SK-N-SH (cell line): ENCODE measurements at regions not wholly inside any gene's neighbourhood (a gene's known extent, or its start where the extent isn't known, plus 50 kb on each side); places are given as distances from the start of the nearest gene placed in this dataset.

Source experiments
- CTCF ChIA-PET: fragments of 300-600, 350-600 bp; formaldehyde crosslinking; extraction: SDS; loops from one replicate; lab custom pipeline; 2021; lab: Yijun Ruan, JAX
- POLR2A ChIA-PET: fragments of 350-600 bp; sonication (Branson Sonifier 250); formaldehyde crosslinking; extraction: SDS; loops from one replicate; lab custom pipeline; 2020; ENCODE audit warnings: antibody characterized with exemption, inconsistent platforms; lab: Yijun Ruan, JAX
- DNase-seq: peaks from one replicate; pipeline ENCODE4 v3.0.0; 2012
- H2AFZ ChIP-seq: fragments of 200-600 bp; sonication (generic); 2 replicates; pipeline ENCODE4 v1.8.1; 2016; ENCODE audit warnings: antibody characterized with exemption, mild to moderate bottlenecking, low read depth
- H3F3A ChIP-seq: fragments of 200-600 bp; sonication (generic); replicated peaks from 2 replicates; pipeline ENCODE3; 2016; ENCODE audit warnings: antibody characterized with exemption, mild to moderate bottlenecking; ENCODE audit not compliant: insufficient read depth
- H3K27ac ChIP-seq, 2 experiments: fragments of 200-500 bp in 1 of 2; fragments of 200-600 bp in 1 of 2; sonication (Bioruptor generic) in 1 of 2; sonication (generic), shearing (Covaris generic) in 1 of 2; 2 replicates each; pipeline versions ENCODE4 v1.5.1 to v1.6.1; 2014 to 2016; ENCODE audit warnings: low read depth in 2 of 2, inconsistent platforms in 1 of 2, low read length in 1 of 2, mild to moderate bottlenecking in 1 of 2, mixed read lengths in 1 of 2
- H3K27me3 ChIP-seq: fragments of 200-600 bp; sonication (generic), shearing (Covaris generic); 2 replicates; pipeline ENCODE4 v1.6.1; 2016; ENCODE audit warnings: mixed run types; ENCODE audit not compliant: insufficient read depth
- H3K36me3 ChIP-seq, 2 experiments: fragments of 200-500 bp in 1 of 2; fragments of 200-600 bp in 1 of 2; sonication (Bioruptor generic) in 1 of 2; sonication (generic) in 1 of 2; replicated peaks in 1 of 2; 2 replicates each; pipeline versions ENCODE3 to v1.5.1; 2014 to 2016; ENCODE audit warnings: low read length in 1 of 2, mild to moderate bottlenecking in 1 of 2; ENCODE audit not compliant: insufficient read depth in 2 of 2, control insufficient read depth in 1 of 2
- H3K4me1 ChIP-seq, 2 experiments: fragments of 200-500 bp in 1 of 2; fragments of 200-600 bp in 1 of 2; sonication (Bioruptor generic) in 1 of 2; sonication (generic), shearing (Covaris generic) in 1 of 2; 2 replicates each; pipeline versions ENCODE4 v1.5.1 to v1.6.1; 2014 to 2016; ENCODE audit warnings: low read depth in 1 of 2, low read length in 1 of 2, mixed run types in 1 of 2; ENCODE audit not compliant: insufficient read depth in 2 of 2, control insufficient read depth in 1 of 2
- H3K4me2 ChIP-seq: fragments of 200-600 bp; sonication (generic), shearing (Covaris generic); 2 replicates; pipeline ENCODE4 v1.6.1; 2017; ENCODE audit warnings: mixed run types
- H3K4me3 ChIP-seq, 2 experiments: fragments of 200-500 bp in 1 of 2; fragments of 200-600 bp in 1 of 2; sonication (Bioruptor generic) in 1 of 2; sonication (generic), shearing (Covaris generic) in 1 of 2; 2 replicates each; pipeline versions ENCODE4 v1.5.1 to v1.8.1; 2014 to 2016; ENCODE audit warnings: low read depth in 2 of 2, inconsistent platforms in 1 of 2, low read length in 1 of 2, mild to moderate bottlenecking in 1 of 2, mixed read lengths in 1 of 2, moderate library complexity in 1 of 2
- H3K79me2 ChIP-seq: fragments of 200-600 bp; sonication (generic); 2 replicates; pipeline ENCODE4 v1.8.1; 2017; ENCODE audit warnings: mild to moderate bottlenecking; ENCODE audit not compliant: insufficient read depth
- H3K9ac ChIP-seq: fragments of 200-600 bp; sonication (generic); 2 replicates; pipeline ENCODE4 v1.6.1; 2017; ENCODE audit warnings: mixed run types
- H3K9me2 ChIP-seq: fragments of 200-600 bp; sonication (generic); 2 replicates; pipeline ENCODE4 v1.6.1; 2017; ENCODE audit warnings: mixed run types
- H3K9me3 ChIP-seq: fragments of 200-600 bp; sonication (generic); 2 replicates; pipeline ENCODE4 v1.6.1; 2017; ENCODE audit warnings: mixed run types, mild to moderate bottlenecking, moderate library complexity
- H4K20me1 ChIP-seq: fragments of 200-600 bp; sonication (generic); 2 replicates; pipeline ENCODE4 v1.6.1; 2017; ENCODE audit warnings: mild to moderate bottlenecking, mixed run types; ENCODE audit not compliant: insufficient read depth
- ELF1 ChIP-seq: IDR thresholded peaks from 2 replicates; pipeline ENCODE4 v1.4.0; 2012
- EP300 ChIP-seq, 2 experiments: IDR thresholded peaks; 2 replicates each; pipeline versions ENCODE4 v1.4.0 to v1.6.1; 2012; ENCODE audit warnings: borderline replicate concordance in 1 of 2, low read depth in 1 of 2, low read length in 1 of 2
- EZH2phosphoT487 ChIP-seq: fragments of 200-600 bp; sonication (generic); IDR thresholded peaks from 2 replicates; pipeline ENCODE4 v1.6.1; 2017; ENCODE audit warnings: low read depth, mixed run types, mild to moderate bottlenecking, antibody characterized with exemption, moderate library complexity, borderline replicate concordance
- FOSL2 ChIP-seq: IDR thresholded peaks from 2 replicates; pipeline ENCODE4 v1.4.0; 2012; ENCODE audit warnings: low read depth, mild to moderate bottlenecking, moderate library complexity, borderline replicate concordance
- FOXJ3 ChIP-seq: sonication (generic); formaldehyde crosslinking; IDR thresholded peaks from 2 replicates; pipeline ENCODE4 v1.5.1; 2020; ENCODE audit warnings: mild to moderate bottlenecking, missing genetic modification reagents
- GABPA ChIP-seq: IDR thresholded peaks from 2 replicates; pipeline ENCODE4 v1.4.0; 2012; ENCODE audit warnings: low read depth, mild to moderate bottlenecking
- JUND ChIP-seq: IDR thresholded peaks from 2 replicates; pipeline ENCODE4 v1.4.0; 2012
- MEF2A ChIP-seq: IDR thresholded peaks from 2 replicates; pipeline ENCODE4 v1.4.0; 2012; ENCODE audit warnings: low read depth, borderline replicate concordance
- MXI1 ChIP-seq: IDR thresholded peaks from 2 replicates; pipeline ENCODE4 v1.6.1; 2012; ENCODE audit warnings: mild to moderate bottlenecking, low read depth, low read length, improper control_type of control experiment
- NFIC ChIP-seq: IDR thresholded peaks from 2 replicates; pipeline ENCODE4 v1.4.0; 2012; ENCODE audit warnings: borderline replicate concordance
- POLR2AphosphoS5 ChIP-seq: IDR thresholded peaks from 2 replicates; pipeline ENCODE4 v1.6.1; 2012; ENCODE audit warnings: low read depth, low read length
- RAD21 ChIP-seq: IDR thresholded peaks from 2 replicates; pipeline ENCODE4 v1.6.1; 2012; ENCODE audit warnings: mild to moderate bottlenecking, low read length
- RCOR1 ChIP-seq: fragments of 150-350 bp; IDR thresholded peaks from 2 replicates; pipeline ENCODE4 v1.6.1; 2017; ENCODE audit warnings: antibody characterized with exemption, low read length
- RFX5 ChIP-seq: IDR thresholded peaks from 2 replicates; pipeline ENCODE4 v1.6.1; 2012; ENCODE audit warnings: mild to moderate bottlenecking, improper control_type of control experiment, low read length
- RXRA ChIP-seq: IDR thresholded peaks from 2 replicates; pipeline ENCODE4 v1.4.0; 2012; ENCODE audit warnings: low read depth, mild to moderate bottlenecking, borderline replicate concordance
- SIN3A ChIP-seq: IDR thresholded peaks from 2 replicates; pipeline ENCODE4 v1.6.1; 2012; ENCODE audit warnings: low read depth, mild to moderate bottlenecking, low read length, moderate library complexity, borderline replicate concordance
- TAF1 ChIP-seq: IDR thresholded peaks from 2 replicates; pipeline ENCODE4 v1.6.1; 2012; ENCODE audit warnings: low read depth, mild to moderate bottlenecking, low read length, moderate library complexity, borderline replicate concordance
- YY1 ChIP-seq: IDR thresholded peaks from 2 replicates; pipeline ENCODE4 v1.4.0; 2012; ENCODE audit warnings: low read depth, mild to moderate bottlenecking
- WGBS: methylation state at CpG from one replicate; pipeline ENCODE4 v1.1.6; 2017; ENCODE audit warnings: low lambda C conversion rate; 5-methylcytosine and 5-hydroxymethylcytosine counted together
- TF ChIP-seq, protein P1 (sequence below): fragments of 200-600 bp; sonication (generic); IDR thresholded peaks from 2 replicates; pipeline ENCODE4 v1.6.1; 2017; ENCODE audit warnings: antibody characterized with exemption, mild to moderate bottlenecking, moderate library complexity
- TF ChIP-seq, protein P2 (sequence below): fragments of 150-350 bp; IDR thresholded peaks from 2 replicates; pipeline ENCODE4 v1.6.1; 2016; ENCODE audit warnings: mild to moderate bottlenecking, low read depth, low read length
- TF ChIP-seq, protein P3 (sequence below): IDR thresholded peaks from 2 replicates; pipeline ENCODE4 v1.6.1; 2012; ENCODE audit warnings: mild to moderate bottlenecking, low read depth, low read length, moderate library complexity

DNA sequence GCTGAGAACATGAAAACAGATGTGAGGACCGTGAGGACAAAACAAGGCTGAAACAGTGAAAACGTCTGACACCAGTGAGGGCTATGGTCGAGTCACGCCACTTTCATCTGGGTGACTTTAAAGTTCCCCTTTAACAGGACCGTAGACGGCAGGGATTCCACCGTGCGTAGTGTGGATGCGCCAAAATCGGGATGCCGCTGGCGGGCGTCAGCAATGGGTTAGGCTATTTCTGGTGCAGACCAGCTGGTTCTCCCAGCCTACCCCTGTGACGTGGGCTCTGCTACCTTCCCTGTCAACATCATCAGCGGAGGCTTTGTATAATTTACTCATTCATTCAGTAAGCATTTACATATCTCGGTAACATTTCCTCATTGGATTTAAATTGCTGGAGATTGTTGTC is 246.6 kb upstream of the AJAP1 start:
- POLR2A ChIA-PET, result no interaction called here
- no peaks in the 10 kb centered on the region for H3K27me3 ChIP-seq
- H3K36me3 ChIP-seq, result no peaks in the 10 kb centered on the region
- no peak overlapping the region for H2AFZ ChIP-seq
- no peaks in the 10 kb centered on the region for H3K9me3 ChIP-seq
- H3K9ac ChIP-seq, result no peak overlapping the region
- no peaks in the 10 kb centered on the region for H3K4me1 ChIP-seq
- no peak overlapping the region for H3K27ac ChIP-seq
- H3K79me2 ChIP-seq, result no peaks in the 10 kb centered on the region
- DNase-seq, result no peak
- no peak overlapping the region for H3K4me2 ChIP-seq
- no peaks in the 10 kb centered on the region for H3F3A ChIP-seq
- no peak overlapping the region for H3K4me3 ChIP-seq
- no peak for TF ChIP-seq MEF2A
- TF ChIP-seq, protein P1, sequence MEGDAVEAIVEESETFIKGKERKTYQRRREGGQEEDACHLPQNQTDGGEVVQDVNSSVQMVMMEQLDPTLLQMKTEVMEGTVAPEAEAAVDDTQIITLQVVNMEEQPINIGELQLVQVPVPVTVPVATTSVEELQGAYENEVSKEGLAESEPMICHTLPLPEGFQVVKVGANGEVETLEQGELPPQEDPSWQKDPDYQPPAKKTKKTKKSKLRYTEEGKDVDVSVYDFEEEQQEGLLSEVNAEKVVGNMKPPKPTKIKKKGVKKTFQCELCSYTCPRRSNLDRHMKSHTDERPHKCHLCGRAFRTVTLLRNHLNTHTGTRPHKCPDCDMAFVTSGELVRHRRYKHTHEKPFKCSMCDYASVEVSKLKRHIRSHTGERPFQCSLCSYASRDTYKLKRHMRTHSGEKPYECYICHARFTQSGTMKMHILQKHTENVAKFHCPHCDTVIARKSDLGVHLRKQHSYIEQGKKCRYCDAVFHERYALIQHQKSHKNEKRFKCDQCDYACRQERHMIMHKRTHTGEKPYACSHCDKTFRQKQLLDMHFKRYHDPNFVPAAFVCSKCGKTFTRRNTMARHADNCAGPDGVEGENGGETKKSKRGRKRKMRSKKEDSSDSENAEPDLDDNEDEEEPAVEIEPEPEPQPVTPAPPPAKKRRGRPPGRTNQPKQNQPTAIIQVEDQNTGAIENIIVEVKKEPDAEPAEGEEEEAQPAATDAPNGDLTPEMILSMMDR, result no peak
- TF ChIP-seq FOXJ3, result no peak
- no peak for TF ChIP-seq RFX5
- no peak for TF ChIP-seq NFIC
- no peak for TF ChIP-seq TAF1
- no peak for TF ChIP-seq RXRA
- TF ChIP-seq GABPA, result no peak
- TF ChIP-seq, all 33 proteins: peak for 0
- 40% methylated on average over 16 of the region's 16 CpGs for WGBS
- Histone ChIP-seq H4K20me1 (no peaks in the 10 kb centered on the region), H3K9me2 (no peaks in the 10 kb centered on the region)
- CTCF ChIA-PET, result no interaction called here

DNA sequence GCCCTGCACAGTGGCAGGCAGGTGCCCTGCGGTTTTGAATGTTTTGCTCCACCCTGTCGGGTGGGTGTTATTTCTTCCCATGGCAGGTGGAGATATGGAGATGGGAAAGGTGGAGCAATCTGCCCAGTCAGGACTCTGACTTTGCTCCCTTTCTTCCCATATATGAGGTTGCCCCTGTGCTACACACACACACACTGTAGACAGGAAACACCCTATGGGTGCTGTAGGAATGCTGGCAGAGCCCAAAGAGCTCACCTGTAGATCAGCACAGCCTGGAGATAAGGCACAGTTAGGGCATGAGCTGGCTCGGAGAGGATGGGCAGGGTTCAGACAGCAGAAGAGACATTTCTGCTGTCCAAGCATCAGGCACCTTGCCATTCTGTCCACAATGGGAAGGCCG is 246.0 kb upstream of the AJAP1 start:
- H2AFZ ChIP-seq, result no peak overlapping the region
- no peaks in the 10 kb centered on the region for H3K36me3 ChIP-seq
- no peaks in the 10 kb centered on the region for H3F3A ChIP-seq
- DNase-seq, result no peak
- H3K9me3 ChIP-seq, result no peaks in the 10 kb centered on the region
- no peak overlapping the region for H3K4me3 ChIP-seq
- WGBS, result 38% methylated on average over 4 of the region's 4 CpGs
- no peaks in the 10 kb centered on the region for H3K4me1 ChIP-seq
- H3K27me3 ChIP-seq, result no peaks in the 10 kb centered on the region
- no peak overlapping the region for H3K9ac ChIP-seq
- TF ChIP-seq RFX5 (no peak), ELF1 (no peak), TAF1 (no peak), YY1 (no peak), GABPA (no peak), EZH2phosphoT487 (no peak), POLR2AphosphoS5 (no peak), FOSL2 (no peak), EP300 (IDR thresholded peaks at IDR 0.05; ENCODE audit: borderline replicate concordance in 1 of 2, low read depth in 1 of 2, low read length in 1 of 2) (no peak), RCOR1 (no peak), JUND (no peak), SIN3A (no peak), MXI1 (no peak), NFIC (no peak), RAD21 (no peak)
- TF ChIP-seq, protein P2, sequence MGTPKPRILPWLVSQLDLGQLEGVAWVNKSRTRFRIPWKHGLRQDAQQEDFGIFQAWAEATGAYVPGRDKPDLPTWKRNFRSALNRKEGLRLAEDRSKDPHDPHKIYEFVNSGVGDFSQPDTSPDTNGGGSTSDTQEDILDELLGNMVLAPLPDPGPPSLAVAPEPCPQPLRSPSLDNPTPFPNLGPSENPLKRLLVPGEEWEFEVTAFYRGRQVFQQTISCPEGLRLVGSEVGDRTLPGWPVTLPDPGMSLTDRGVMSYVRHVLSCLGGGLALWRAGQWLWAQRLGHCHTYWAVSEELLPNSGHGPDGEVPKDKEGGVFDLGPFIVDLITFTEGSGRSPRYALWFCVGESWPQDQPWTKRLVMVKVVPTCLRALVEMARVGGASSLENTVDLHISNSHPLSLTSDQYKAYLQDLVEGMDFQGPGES, result no peak
- TF ChIP-seq, protein P3, sequence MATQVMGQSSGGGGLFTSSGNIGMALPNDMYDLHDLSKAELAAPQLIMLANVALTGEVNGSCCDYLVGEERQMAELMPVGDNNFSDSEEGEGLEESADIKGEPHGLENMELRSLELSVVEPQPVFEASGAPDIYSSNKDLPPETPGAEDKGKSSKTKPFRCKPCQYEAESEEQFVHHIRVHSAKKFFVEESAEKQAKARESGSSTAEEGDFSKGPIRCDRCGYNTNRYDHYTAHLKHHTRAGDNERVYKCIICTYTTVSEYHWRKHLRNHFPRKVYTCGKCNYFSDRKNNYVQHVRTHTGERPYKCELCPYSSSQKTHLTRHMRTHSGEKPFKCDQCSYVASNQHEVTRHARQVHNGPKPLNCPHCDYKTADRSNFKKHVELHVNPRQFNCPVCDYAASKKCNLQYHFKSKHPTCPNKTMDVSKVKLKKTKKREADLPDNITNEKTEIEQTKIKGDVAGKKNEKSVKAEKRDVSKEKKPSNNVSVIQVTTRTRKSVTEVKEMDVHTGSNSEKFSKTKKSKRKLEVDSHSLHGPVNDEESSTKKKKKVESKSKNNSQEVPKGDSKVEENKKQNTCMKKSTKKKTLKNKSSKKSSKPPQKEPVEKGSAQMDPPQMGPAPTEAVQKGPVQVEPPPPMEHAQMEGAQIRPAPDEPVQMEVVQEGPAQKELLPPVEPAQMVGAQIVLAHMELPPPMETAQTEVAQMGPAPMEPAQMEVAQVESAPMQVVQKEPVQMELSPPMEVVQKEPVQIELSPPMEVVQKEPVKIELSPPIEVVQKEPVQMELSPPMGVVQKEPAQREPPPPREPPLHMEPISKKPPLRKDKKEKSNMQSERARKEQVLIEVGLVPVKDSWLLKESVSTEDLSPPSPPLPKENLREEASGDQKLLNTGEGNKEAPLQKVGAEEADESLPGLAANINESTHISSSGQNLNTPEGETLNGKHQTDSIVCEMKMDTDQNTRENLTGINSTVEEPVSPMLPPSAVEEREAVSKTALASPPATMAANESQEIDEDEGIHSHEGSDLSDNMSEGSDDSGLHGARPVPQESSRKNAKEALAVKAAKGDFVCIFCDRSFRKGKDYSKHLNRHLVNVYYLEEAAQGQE, result no peak
- no peak overlapping the region for H3K27ac ChIP-seq
- no peaks in the 10 kb centered on the region for H3K9me2 ChIP-seq
- H4K20me1 ChIP-seq, result no peaks in the 10 kb centered on the region
- H3K79me2 ChIP-seq, result no peaks in the 10 kb centered on the region
- no peak overlapping the region for H3K4me2 ChIP-seq
- ChIA-PET CTCF (no interaction called here), POLR2A (no interaction called here)
